Omental fat pad (tissue), 3 donors: ENCODE measurements at regions not wholly inside any gene's neighbourhood (a gene's known extent, or its start where the extent isn't known, plus 50 kb on each side); places are given as distances from the start of the nearest gene placed in this dataset.

Experiments used
- ATAC-seq: fragments of 150-250 bp; one replicate; pipeline ENCODE4 v1.9.1; 2016; ENCODE audit warnings: mild to moderate bottlenecking, moderate library complexity; ENCODE audit not compliant: low FRiP score
- DNase-seq: peaks from one replicate; pipeline ENCODE4 v3.0.0-alpha.2; 2019; ENCODE audit warnings: low spot score
- TF ChIP-seq, protein P1 (sequence below), 3 donors: fragments of 450-650 bp; IDR thresholded peaks; one replicate each; pipeline ENCODE4 v1.5.1; 2016 to 2017; ENCODE audit warnings: antibody characterized with exemption in 3 of 3, mild to moderate bottlenecking in 3 of 3, moderate library complexity in 2 of 3

- DNase-seq = no peak
- ATAC-seq = no peak
- TF ChIP-seq, protein P1, sequence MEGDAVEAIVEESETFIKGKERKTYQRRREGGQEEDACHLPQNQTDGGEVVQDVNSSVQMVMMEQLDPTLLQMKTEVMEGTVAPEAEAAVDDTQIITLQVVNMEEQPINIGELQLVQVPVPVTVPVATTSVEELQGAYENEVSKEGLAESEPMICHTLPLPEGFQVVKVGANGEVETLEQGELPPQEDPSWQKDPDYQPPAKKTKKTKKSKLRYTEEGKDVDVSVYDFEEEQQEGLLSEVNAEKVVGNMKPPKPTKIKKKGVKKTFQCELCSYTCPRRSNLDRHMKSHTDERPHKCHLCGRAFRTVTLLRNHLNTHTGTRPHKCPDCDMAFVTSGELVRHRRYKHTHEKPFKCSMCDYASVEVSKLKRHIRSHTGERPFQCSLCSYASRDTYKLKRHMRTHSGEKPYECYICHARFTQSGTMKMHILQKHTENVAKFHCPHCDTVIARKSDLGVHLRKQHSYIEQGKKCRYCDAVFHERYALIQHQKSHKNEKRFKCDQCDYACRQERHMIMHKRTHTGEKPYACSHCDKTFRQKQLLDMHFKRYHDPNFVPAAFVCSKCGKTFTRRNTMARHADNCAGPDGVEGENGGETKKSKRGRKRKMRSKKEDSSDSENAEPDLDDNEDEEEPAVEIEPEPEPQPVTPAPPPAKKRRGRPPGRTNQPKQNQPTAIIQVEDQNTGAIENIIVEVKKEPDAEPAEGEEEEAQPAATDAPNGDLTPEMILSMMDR (IDR thresholded peaks at IDR 0.05) = no peak
Measured at GRCh38 chr6:1042583-1043457, 269.1 kb upstream of the FOXQ1 start.

DNA sequence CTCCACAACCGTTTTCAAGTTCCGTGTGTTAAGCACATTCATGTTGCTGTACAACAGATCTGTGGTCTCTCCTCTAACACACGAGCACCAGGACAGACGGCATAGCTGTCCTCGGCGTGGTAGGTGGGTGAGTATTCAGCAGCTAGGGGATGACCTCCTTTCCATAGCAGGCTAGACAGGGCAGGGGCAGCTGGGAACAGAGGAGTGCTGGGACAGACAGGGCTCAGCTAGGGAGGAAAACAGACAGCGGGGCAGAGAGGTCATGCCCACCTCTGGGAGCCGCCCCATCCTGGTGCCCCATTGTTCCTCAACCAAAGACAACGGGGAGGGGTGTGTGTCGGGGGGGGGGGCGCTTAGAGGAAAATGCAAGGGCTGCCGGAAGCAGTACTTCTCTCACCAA is 271.5 kb upstream of the FOXQ1 start:
- TF ChIP-seq, protein P1 (IDR thresholded peaks at IDR 0.05) = no peak
- no peak for DNase-seq
- ATAC-seq = no peak

- no peak for DNase-seq
- TF ChIP-seq, protein P1 (IDR thresholded peaks at IDR 0.05) = no peak
- ATAC-seq = no peak
Measured at GRCh38 chr6:1039746-1040145, 272.2 kb upstream of the FOXQ1 start.

GRCh38 chr6:1039191-1039590 is 272.7 kb upstream of the FOXQ1 start:
- DNase-seq (no peak), ATAC-seq (no peak)
- TF ChIP-seq, protein P1 (IDR thresholded peaks at IDR 0.05) = no peak

DNA sequence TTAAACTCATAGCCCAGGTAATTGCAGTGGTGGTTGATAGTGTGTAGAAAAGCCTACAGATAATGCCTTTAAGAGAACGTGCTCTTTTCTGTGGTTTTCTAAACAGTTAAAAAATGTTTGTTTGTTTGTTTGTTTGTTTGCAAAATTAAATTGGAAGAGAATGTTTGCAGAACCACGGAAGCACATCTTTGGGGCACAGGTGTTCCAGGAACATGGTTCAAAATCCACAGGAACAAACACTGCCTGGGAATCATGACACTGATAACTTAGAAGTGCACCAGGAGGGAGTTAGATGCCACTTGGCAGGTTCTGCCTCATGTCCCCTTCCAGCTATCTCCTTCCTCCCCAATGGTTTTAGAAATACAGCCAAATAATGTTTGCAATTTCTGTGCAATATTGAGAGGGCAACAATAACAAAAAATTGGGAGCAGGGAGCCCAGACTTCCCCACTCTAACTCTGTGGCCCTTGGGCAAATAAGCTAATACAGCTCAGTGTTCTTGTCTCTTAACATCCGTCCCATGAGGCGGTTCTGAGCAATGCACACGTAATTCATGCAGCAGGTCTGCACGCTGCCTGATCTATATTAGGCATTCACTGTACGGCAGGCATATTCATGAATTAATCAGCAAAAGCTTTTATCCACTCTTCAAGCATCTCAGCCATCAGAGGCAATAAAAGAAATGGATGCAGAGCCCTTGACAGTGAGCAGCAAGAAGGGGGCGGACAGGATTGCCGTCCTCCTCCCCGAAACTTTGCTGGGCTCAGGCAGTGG is 274.3 kb upstream of the FOXQ1 start:
- DNase-seq (no peak), ATAC-seq (no peak)
- TF ChIP-seq, protein P1 (IDR thresholded peaks at IDR 0.05) = no peak

- TF ChIP-seq, protein P1 (IDR thresholded peaks at IDR 0.05) = no peak
- ATAC-seq = no peak
- no peak for DNase-seq
Measured at GRCh38 chr6:1035401-1035800, 276.5 kb upstream of the FOXQ1 start.
